LNCAP (cell line): ENCODE measurements at regions not wholly inside any gene's neighbourhood (a gene's known extent, or its start where the extent isn't known, plus 50 kb on each side); places are given as distances from the start of the nearest gene placed in this dataset.

Source experiments
- CTCF ChIP-seq: fragments of 450-650 bp; IDR thresholded peaks from 2 replicates; pipeline ENCODE4 v1.5.1; 2017; ENCODE audit warnings: mild to moderate bottlenecking

- TF ChIP-seq CTCF: no peak
These were observed 112.9 kb upstream of the STC2 start for GRCh38 chr5:173441053-173441628.

GRCh38 chr5:173438951-173439350 is 110.7 kb upstream of the STC2 start:
- TF ChIP-seq CTCF: no peak

DNA sequence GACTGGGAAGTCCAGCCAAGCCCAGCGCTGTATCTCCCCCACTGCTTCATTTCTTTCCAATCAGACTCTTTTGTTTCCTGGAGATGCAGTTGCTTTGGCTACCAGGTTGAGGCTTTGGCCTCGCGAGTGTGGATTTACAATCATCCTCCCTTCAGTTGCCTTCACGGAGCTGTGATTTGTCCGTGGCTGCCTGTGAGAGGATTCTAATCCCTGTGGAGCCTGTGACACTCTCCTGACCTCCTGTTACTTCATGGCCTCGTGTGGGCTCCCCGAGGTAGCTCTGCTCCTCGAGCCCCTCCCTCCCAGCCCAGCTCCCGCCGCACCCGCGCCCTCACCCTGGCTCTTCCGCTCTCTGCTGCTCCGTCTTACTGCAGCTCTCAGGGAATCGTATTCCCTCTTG is 107.2 kb upstream of the STC2 start:
- no peak for TF ChIP-seq CTCF

GRCh38 chr5:173434270-173434669 is 106.1 kb upstream of the STC2 start:
- TF ChIP-seq CTCF: no peak

GRCh38 chr5:173430394-173430793 is 102.2 kb upstream of the STC2 start:
- TF ChIP-seq CTCF: no peak

- no peak for TF ChIP-seq CTCF
These were observed 101.4 kb upstream of the STC2 start for GRCh38 chr5:173429489-173430150.

GRCh38 chr5:173423452-173424117 is 95.4 kb upstream of the STC2 start:
- TF ChIP-seq CTCF: no peak
